GM12891 (cell line): ENCODE measurements at regions not wholly inside any gene's neighbourhood (a gene's known extent, or its start where the extent isn't known, plus 50 kb on each side); places are given as distances from the start of the nearest gene placed in this dataset.

Source experiments
- PAX5 ChIP-seq: IDR thresholded peaks from 2 replicates; pipeline ENCODE4 v1.6.1; 2011; ENCODE audit warnings: low read length, moderate library complexity, mild to moderate bottlenecking; ENCODE audit not compliant: insufficient read depth, severe bottlenecking
- POLR2A ChIP-seq: IDR thresholded peaks from 2 replicates; pipeline ENCODE4 v1.6.1; 2011; ENCODE audit warnings: low read depth, low read length, control low read depth
- POLR2AphosphoS5 ChIP-seq: IDR thresholded peaks from 2 replicates; pipeline ENCODE4 v1.6.1; 2011; ENCODE audit warnings: low read depth, low read length, control low read depth
- SPI1 ChIP-seq: IDR thresholded peaks from 2 replicates; pipeline ENCODE4 v1.6.1; 2011; ENCODE audit warnings: low read depth, low read length, control low read depth
- TAF1 ChIP-seq: IDR thresholded peaks from 2 replicates; pipeline ENCODE4 v1.6.1; 2011; ENCODE audit warnings: low read depth, low read length, control low read depth

GRCh38 chr20:19110881-19111460, 101.5 kb upstream of the SLC24A3 start:
- TF ChIP-seq POLR2AphosphoS5 (no peak), POLR2A (no peak), TAF1 (no peak), SPI1 (no peak), PAX5 (no peak)
